ENCODE measurements at regions not wholly inside any gene's neighbourhood (a gene's known extent, or its start where the extent isn't known, plus 50 kb on each side); places are given as distances from the start of the nearest gene placed in this dataset.

DNA sequence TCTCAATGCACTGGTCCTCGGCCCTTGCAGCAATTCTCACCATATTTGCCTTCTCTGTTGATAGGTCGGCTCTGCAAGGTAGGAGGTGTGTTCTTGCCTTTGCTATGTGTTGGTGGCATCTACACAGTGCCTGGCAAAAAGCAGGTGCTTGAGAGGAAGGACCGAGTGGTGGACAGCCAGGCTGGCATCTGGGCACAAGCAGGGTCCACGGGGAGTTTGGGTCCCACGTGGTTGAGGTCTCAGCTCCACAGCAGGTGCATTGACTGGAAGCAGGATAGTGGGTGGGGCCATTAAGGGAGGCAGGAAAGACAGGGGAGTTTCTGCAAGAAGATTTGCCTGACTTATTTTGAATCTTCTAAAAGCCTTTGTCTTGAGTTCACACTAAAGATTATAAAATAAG is 81.2 kb upstream of the WNT4 start:
- TF ChIP-seq, protein P1, sequence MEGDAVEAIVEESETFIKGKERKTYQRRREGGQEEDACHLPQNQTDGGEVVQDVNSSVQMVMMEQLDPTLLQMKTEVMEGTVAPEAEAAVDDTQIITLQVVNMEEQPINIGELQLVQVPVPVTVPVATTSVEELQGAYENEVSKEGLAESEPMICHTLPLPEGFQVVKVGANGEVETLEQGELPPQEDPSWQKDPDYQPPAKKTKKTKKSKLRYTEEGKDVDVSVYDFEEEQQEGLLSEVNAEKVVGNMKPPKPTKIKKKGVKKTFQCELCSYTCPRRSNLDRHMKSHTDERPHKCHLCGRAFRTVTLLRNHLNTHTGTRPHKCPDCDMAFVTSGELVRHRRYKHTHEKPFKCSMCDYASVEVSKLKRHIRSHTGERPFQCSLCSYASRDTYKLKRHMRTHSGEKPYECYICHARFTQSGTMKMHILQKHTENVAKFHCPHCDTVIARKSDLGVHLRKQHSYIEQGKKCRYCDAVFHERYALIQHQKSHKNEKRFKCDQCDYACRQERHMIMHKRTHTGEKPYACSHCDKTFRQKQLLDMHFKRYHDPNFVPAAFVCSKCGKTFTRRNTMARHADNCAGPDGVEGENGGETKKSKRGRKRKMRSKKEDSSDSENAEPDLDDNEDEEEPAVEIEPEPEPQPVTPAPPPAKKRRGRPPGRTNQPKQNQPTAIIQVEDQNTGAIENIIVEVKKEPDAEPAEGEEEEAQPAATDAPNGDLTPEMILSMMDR (IDR thresholded peaks at IDR 0.05; ENCODE audit: low read length): no peak
- no peak for TF ChIP-seq EZH2 (IDR thresholded peaks at IDR 0.05; ENCODE audit: borderline replicate concordance, low read length)

Data from OCI-LY1 (cell line).